HAP-1 (cell line): ENCODE measurements at regions not wholly inside any gene's neighbourhood (a gene's known extent, or its start where the extent isn't known, plus 50 kb on each side); places are given as distances from the start of the nearest gene placed in this dataset.
A peak's percentile ranks its signal among the peaks of the same experiment; 100 is the strongest.

Source experiments
- DNase-seq, 2 experiments: peaks; one replicate each; pipeline ENCODE4 v3.0.0-alpha.2; 2016 to 2020; ENCODE audit warnings: low spot score in 2 of 2
- H3K27me3 ChIP-seq: fragments of 250-450 bp; sonication (Bioruptor Pico); 2 replicates; pipeline ENCODE4 v1.5.1; 2020; ENCODE audit warnings: low read depth, mild to moderate bottlenecking, moderate library complexity
- H3K36me3 ChIP-seq: fragments of 250-450 bp; sonication (Bioruptor Pico); replicated peaks from 2 replicates; pipeline ENCODE4 v1.5.1; 2020; ENCODE audit warnings: mild to moderate bottlenecking
- H3K4me1 ChIP-seq: fragments of 250-450 bp; sonication (Bioruptor Pico); 2 replicates; pipeline ENCODE4 v1.5.1; 2020; ENCODE audit warnings: mild to moderate bottlenecking
- H3K4me3 ChIP-seq: fragments of 250-450 bp; sonication (Bioruptor Pico); 2 replicates; pipeline ENCODE4 v1.5.1; 2020; ENCODE audit warnings: mild to moderate bottlenecking, moderate library complexity
- H3K9me3 ChIP-seq: fragments of 250-450 bp; sonication (Bioruptor Pico); 2 replicates; pipeline ENCODE4 v1.5.1; 2020; ENCODE audit warnings: mild to moderate bottlenecking, moderate library complexity
- in situ Hi-C: fragments of 300-500 bp; cut with MboI; formaldehyde crosslinking; loops from 3 replicates; pipeline ENCODE4 v1.14.3; 2020; ENCODE audit warnings: low sequenced_read_pairs, inconsistent platforms, mixed read lengths

GRCh38 chr9:1599961-1600360 lies 415.2 kb upstream of the SMARCA2 start:
- Histone ChIP-seq H3K27me3 (0 out of 2 replicates have a peak, but pooled peaks cover 2% of the 10 kb centered on the region), H3K4me3 (no peak overlapping the region), H3K4me1 (no peaks in the 10 kb centered on the region), H3K36me3 (no peaks in the 10 kb centered on the region), H3K9me3 (no peaks in the 10 kb centered on the region)
- in situ Hi-C loops, result no loop called here
- no peak for DNase-seq

GRCh38 chr9:1604942-1605560 lies 410.1 kb upstream of the SMARCA2 start:
- in situ Hi-C loops, result no loop called here
- Histone ChIP-seq H3K27me3 (0 out of 2 replicates have a peak, but pooled peaks cover 2% of the 10 kb centered on the region), H3K4me3 (no peak overlapping the region), H3K9me3 (no peaks in the 10 kb centered on the region), H3K4me1 (no peaks in the 10 kb centered on the region), H3K36me3 (no peaks in the 10 kb centered on the region)
- peak; percentile 10 to 19 for DNase-seq

- DNase-seq, result no peak
- Histone ChIP-seq H3K27me3 (0 out of 2 replicates have a peak, but pooled peaks cover 2% of the 10 kb centered on the region), H3K4me1 (no peaks in the 10 kb centered on the region), H3K4me3 (no peak overlapping the region), H3K9me3 (no peaks in the 10 kb centered on the region), H3K36me3 (no peaks in the 10 kb centered on the region)
- in situ Hi-C loops, result no loop called here
Observed at GRCh38 chr9:1606253-1606652, 408.9 kb upstream of the SMARCA2 start.

- DNase-seq, result no peak
- in situ Hi-C loops, result no loop called here
- no peak overlapping the region for H3K4me3 ChIP-seq
- H3K27me3 ChIP-seq, result no peaks in the 10 kb centered on the region
- no peaks in the 10 kb centered on the region for H3K4me1 ChIP-seq
- H3K36me3 ChIP-seq, result no peaks in the 10 kb centered on the region
- no peaks in the 10 kb centered on the region for H3K9me3 ChIP-seq
Observed at GRCh38 chr9:1612886-1613285, 402.3 kb upstream of the SMARCA2 start.

- DNase-seq, result no peak
- Histone ChIP-seq H3K36me3 (no peaks in the 10 kb centered on the region), H3K4me1 (no peaks in the 10 kb centered on the region), H3K9me3 (no peaks in the 10 kb centered on the region), H3K4me3 (no peak overlapping the region), H3K27me3 (no peaks in the 10 kb centered on the region)
- in situ Hi-C loops, result no loop called here
Observed at GRCh38 chr9:1617419-1617818, 397.7 kb upstream of the SMARCA2 start.

- Histone ChIP-seq H3K4me1 (no peaks in the 10 kb centered on the region), H3K27me3 (no peaks in the 10 kb centered on the region), H3K36me3 (no peaks in the 10 kb centered on the region), H3K4me3 (no peak overlapping the region), H3K9me3 (no peaks in the 10 kb centered on the region)
- peak in 1 of 2 experiments; percentile 3 for DNase-seq
- in situ Hi-C loops, result no loop called here
Observed at GRCh38 chr9:1619915-1620710, 395.0 kb upstream of the SMARCA2 start.

GRCh38 chr9:1637401-1637800 lies 377.7 kb upstream of the SMARCA2 start:
- Histone ChIP-seq H3K4me1 (no peaks in the 10 kb centered on the region), H3K4me3 (no peak overlapping the region), H3K27me3 (no peaks in the 10 kb centered on the region), H3K36me3 (no peaks in the 10 kb centered on the region), H3K9me3 (no peaks in the 10 kb centered on the region)
- no peak for DNase-seq
- in situ Hi-C loops, result no loop called here

GRCh38 chr9:1639166-1639565 lies 376.0 kb upstream of the SMARCA2 start:
- H3K9me3 ChIP-seq, result no peaks in the 10 kb centered on the region

GRCh38 chr9:1647776-1648175 lies 367.4 kb upstream of the SMARCA2 start:
- Histone ChIP-seq H3K36me3 (no peaks in the 10 kb centered on the region), H3K27me3 (no peaks in the 10 kb centered on the region), H3K9me3 (no peaks in the 10 kb centered on the region), H3K4me1 (no peaks in the 10 kb centered on the region), H3K4me3 (no peak overlapping the region)
- in situ Hi-C loops, result no loop called here
- no peak for DNase-seq

More at GRCh38 chr9:1639166-1639565, 376.0 kb upstream of the SMARCA2 start:
- H3K27me3 ChIP-seq, result no peaks in the 10 kb centered on the region
- DNase-seq, result no peak
- H3K4me1 ChIP-seq, result no peaks in the 10 kb centered on the region
- H3K36me3 ChIP-seq, result no peaks in the 10 kb centered on the region
- H3K4me3 ChIP-seq, result no peak overlapping the region
- in situ Hi-C loops, result no loop called here

GRCh38 chr9:1653282-1653681 lies 361.9 kb upstream of the SMARCA2 start:
- Histone ChIP-seq H3K27me3 (0 out of 2 replicates have a peak, but pooled peaks cover 2% of the 10 kb centered on the region), H3K36me3 (no peaks in the 10 kb centered on the region), H3K4me3 (no peak overlapping the region), H3K9me3 (no peaks in the 10 kb centered on the region), H3K4me1 (no peaks in the 10 kb centered on the region)
- no peak for DNase-seq
- in situ Hi-C loops, result no loop called here

GRCh38 chr9:1658661-1659362 lies 356.3 kb upstream of the SMARCA2 start:
- Histone ChIP-seq H3K4me1 (no peaks in the 10 kb centered on the region), H3K27me3 (no peaks in the 10 kb centered on the region), H3K4me3 (no peak overlapping the region), H3K9me3 (no peaks in the 10 kb centered on the region), H3K36me3 (no peaks in the 10 kb centered on the region)
- no peak for DNase-seq
- in situ Hi-C loops, result no loop called here

- H3K4me1 ChIP-seq, result no peaks in the 10 kb centered on the region
- in situ Hi-C loops, result no loop called here
- H3K9me3 ChIP-seq, result no peaks in the 10 kb centered on the region
- no peak overlapping the region for H3K4me3 ChIP-seq
- H3K27me3 ChIP-seq, result no peaks in the 10 kb centered on the region
- no peaks in the 10 kb centered on the region for H3K36me3 ChIP-seq
- no peak for DNase-seq
Observed at GRCh38 chr9:1659363-1659690, 355.8 kb upstream of the SMARCA2 start.

- no peaks in the 10 kb centered on the region for H3K36me3 ChIP-seq
- H3K4me3 ChIP-seq, result no peak overlapping the region
- in situ Hi-C loops, result no loop called here
- H3K4me1 ChIP-seq, result no peaks in the 10 kb centered on the region
- DNase-seq, result no peak
- H3K9me3 ChIP-seq, result no peaks in the 10 kb centered on the region
- H3K27me3 ChIP-seq, result no peaks in the 10 kb centered on the region
Observed at GRCh38 chr9:1668441-1668840, 346.7 kb upstream of the SMARCA2 start.

GRCh38 chr9:1673300-1673699 lies 341.8 kb upstream of the SMARCA2 start:
- in situ Hi-C loops, result no loop called here
- Histone ChIP-seq H3K4me1 (no peaks in the 10 kb centered on the region), H3K9me3 (no peaks in the 10 kb centered on the region), H3K4me3 (no peak overlapping the region), H3K27me3 (no peaks in the 10 kb centered on the region), H3K36me3 (no peaks in the 10 kb centered on the region)
- no peak for DNase-seq
